Tibial artery (tissue), 4 donors: ENCODE measurements at regions not wholly inside any gene's neighbourhood (a gene's known extent, or its start where the extent isn't known, plus 50 kb on each side); places are given as distances from the start of the nearest gene placed in this dataset.

ENCODE experiments used
- DNase-seq, 2 donors: peaks; one replicate each; pipeline ENCODE4 v3.0.0-alpha.2; 2019
- H3K27ac ChIP-seq, 2 donors: fragments of 200-600 bp; sonication (generic) in 1 of 2; 1 replicate in 1 of 2; 2 replicates in 1 of 2; pipeline ENCODE4 v1.5.1; 2018 to 2019; ENCODE audit warnings: mild to moderate bottlenecking in 1 of 2
- H3K27me3 ChIP-seq, 2 donors: fragments of 200-600 bp; sonication (generic) in 1 of 2; one replicate each; pipeline versions ENCODE4 v1.5.1 to v1.6.0; 2016 to 2019
- H3K36me3 ChIP-seq, 3 donors: fragments of 200-600 bp; sonication (generic) in 2 of 3; one replicate each; pipeline ENCODE4 v1.5.1; 2016 to 2019; ENCODE audit warnings: mild to moderate bottlenecking in 2 of 3
- H3K4me1 ChIP-seq, 4 donors: fragments of 200-600 bp; sonication (generic) in 2 of 4; 1 replicate in 3 of 4; 2 replicates in 1 of 4; pipeline ENCODE4 v1.5.1; 2016 to 2019
- H3K4me3 ChIP-seq, 2 donors: fragments of 200-600 bp; sonication (generic) in 1 of 2; 1 replicate in 1 of 2; 2 replicates in 1 of 2; pipeline ENCODE4 v1.5.1; 2018 to 2019; ENCODE audit warnings: mild to moderate bottlenecking in 2 of 2
- H3K9me3 ChIP-seq, 3 donors: fragments of 200-600 bp; sonication (generic) in 1 of 3; one replicate each; pipeline ENCODE4 v1.5.1; 2016 to 2019
- CTCF ChIP-seq, 2 experiments: fragments of 200-600 bp in 1 of 2; fragments of 450-650 bp in 1 of 2; IDR thresholded peaks; one replicate each; pipeline ENCODE4 v1.5.1; 2017 to 2019; ENCODE audit warnings: antibody characterized with exemption in 2 of 2, mild to moderate bottlenecking in 1 of 2, moderate library complexity in 1 of 2
- intact Hi-C: fragments of 100-400 bp; cut with DNase I; formaldehyde crosslinking; loops from one replicate; pipeline ENCODE4 v1.15.0; 2023; ENCODE audit warnings: low total_unique reads

- H3K4me1 ChIP-seq = no peaks in the 10 kb centered on the region
- TF ChIP-seq CTCF (IDR thresholded peaks at IDR 0.05) = no peak
- no peak overlapping the region for H3K4me3 ChIP-seq
- H3K36me3 ChIP-seq = no peaks in the 10 kb centered on the region
- DNase-seq = no peak
- no peak overlapping the region for H3K27ac ChIP-seq
- intact Hi-C loops = no loop called here
- H3K27me3 ChIP-seq = no peaks in the 10 kb centered on the region
- H3K9me3 ChIP-seq = no peaks in the 10 kb centered on the region
Measured at GRCh38 chr7:19491371-19491770, 217.5 kb downstream of the POLR1F start.

GRCh38 chr7:19489162-19489820 lies 219.5 kb downstream of the POLR1F start:
- no peaks in the 10 kb centered on the region for H3K27me3 ChIP-seq
- DNase-seq = no peak

GRCh38 chr7:19488056-19488455 lies 220.8 kb downstream of the POLR1F start:
- intact Hi-C loops = no loop called here
- H3K27me3 ChIP-seq = no peaks in the 10 kb centered on the region
- H3K4me1 ChIP-seq = no peaks in the 10 kb centered on the region
- no peaks in the 10 kb centered on the region for H3K36me3 ChIP-seq
- H3K27ac ChIP-seq = no peak overlapping the region
- TF ChIP-seq CTCF (IDR thresholded peaks at IDR 0.05) = no peak
- no peak for DNase-seq
- H3K4me3 ChIP-seq = no peak overlapping the region
- no peaks in the 10 kb centered on the region for H3K9me3 ChIP-seq

More at GRCh38 chr7:19489162-19489820, 219.5 kb downstream of the POLR1F start:
- H3K4me3 ChIP-seq = no peak overlapping the region
- no peaks in the 10 kb centered on the region for H3K36me3 ChIP-seq
- H3K4me1 ChIP-seq = no peaks in the 10 kb centered on the region
- no peak for TF ChIP-seq CTCF (IDR thresholded peaks at IDR 0.05)
- no peaks in the 10 kb centered on the region for H3K9me3 ChIP-seq
- intact Hi-C loops = no loop called here
- no peak overlapping the region for H3K27ac ChIP-seq

- intact Hi-C loops = no loop called here
- Histone ChIP-seq H3K4me3 (no peak overlapping the region), H3K36me3 (no peaks in the 10 kb centered on the region), H3K9me3 (peaks cover 0 to 7% (median 3%) of the 10 kb centered on the region in 3 donors), H3K27me3 (peaks cover 0 to 5% of the 10 kb centered on the region in 2 donors), H3K4me1 (no peaks in the 10 kb centered on the region), H3K27ac (no peak overlapping the region)
- DNase-seq = no peak
- TF ChIP-seq CTCF (IDR thresholded peaks at IDR 0.05) = no peak
Measured at GRCh38 chr7:19482628-19483027, 226.2 kb downstream of the POLR1F start.

GRCh38 chr7:19480383-19480782 lies 228.5 kb downstream of the POLR1F start:
- no peak for DNase-seq
- Histone ChIP-seq H3K4me1 (no peaks in the 10 kb centered on the region), H3K4me3 (no peak overlapping the region), H3K27ac (no peak overlapping the region), H3K27me3 (peaks cover 0 to 5% of the 10 kb centered on the region in 2 donors), H3K36me3 (no peaks in the 10 kb centered on the region), H3K9me3 (peaks cover 0 to 7% (median 3%) of the 10 kb centered on the region in 3 donors)
- TF ChIP-seq CTCF (IDR thresholded peaks at IDR 0.05) = no peak
- intact Hi-C loops = no loop called here

- Histone ChIP-seq H3K36me3 (no peaks in the 10 kb centered on the region), H3K27ac (no peak overlapping the region), H3K4me3 (no peak overlapping the region), H3K4me1 (no peaks in the 10 kb centered on the region), H3K27me3 (no peaks in the 10 kb centered on the region), H3K9me3 (no peaks in the 10 kb centered on the region)
- intact Hi-C loops = no loop called here
- no peak for DNase-seq
- TF ChIP-seq CTCF (IDR thresholded peaks at IDR 0.05) = no peak
Measured at GRCh38 chr7:19470031-19470430, 238.8 kb downstream of the POLR1F start.
